ENCODE measurements at regions not wholly inside any gene's neighbourhood (a gene's known extent, or its start where the extent isn't known, plus 50 kb on each side); places are given as distances from the start of the nearest gene placed in this dataset.

GRCh38 chr15:79171320-79172031 lies 80.9 kb upstream of the RASGRF1 start:
- CTCF ChIA-PET = no interaction called here
- Histone ChIP-seq H3K4me3 (replicated peaks in 1 of 2; ENCODE audit: low read depth in 1 of 2, low read length in 2 of 2) (no peak overlapping the region), H3K4me1 (ENCODE audit: control insufficient read depth in 1 of 2, insufficient read depth in 2 of 2, low read length in 2 of 2) (peaks cover 25 to 41% of the 10 kb centered on the region in 2 experiments), H3K36me3 (ENCODE audit: control insufficient read depth in 1 of 2, insufficient read depth in 2 of 2, low read length in 2 of 2) (no peaks in the 10 kb centered on the region), H3K4me2 (ENCODE audit: low read length) (no peak overlapping the region), H3K27me3 (ENCODE audit: insufficient read depth, low read length) (no peaks in the 10 kb centered on the region; the same call in 1 of the 2 replicates), H3K79me2 (ENCODE audit: insufficient read depth, low read length) (no peaks in the 10 kb centered on the region), H3K9me3 (ENCODE audit: control insufficient read depth in 1 of 2, insufficient read depth in 1 of 2, low read depth in 1 of 2, low read length in 2 of 2) (no peaks in the 10 kb centered on the region), H3K9me2 (ENCODE audit: insufficient read depth) (no peaks in the 10 kb centered on the region), H3K27ac (ENCODE audit: low read depth, low read length) (no peak overlapping the region), H3K9ac (ENCODE audit: low read length) (no peak overlapping the region), H4K20me1 (ENCODE audit: insufficient read depth) (no peaks in the 10 kb centered on the region), H2AFZ (ENCODE audit: low read depth, low read length, poor library complexity, severe bottlenecking) (no peak overlapping the region)
- no TSS peak for BruUV-seq (replicated peaks)
- no peak for DNase-seq (ENCODE audit: low read depth, low spot score)
- no peak for TF ChIP-seq ZNF274 (IDR thresholded peaks at IDR 0.05; ENCODE audit: low read depth, low read length)
- TF ChIP-seq YY1 (IDR thresholded peaks at IDR 0.05; ENCODE audit: extremely low read depth, insufficient replicate concordance, low read depth, low read length) = no peak
- no peak for TF ChIP-seq POLR2A (IDR thresholded peaks at IDR 0.05; ENCODE audit: borderline replicate concordance, extremely low read depth, insufficient read depth, insufficient read length)
- no peak for TF ChIP-seq EZH2 (IDR thresholded peaks at IDR 0.05)
- no peak for TF ChIP-seq ELF1 (IDR thresholded peaks at IDR 0.05; ENCODE audit: borderline replicate concordance, low read depth)
- no peak for TF ChIP-seq EGR1 (IDR thresholded peaks at IDR 0.05; ENCODE audit: low read depth)
- TF ChIP-seq ZFX (IDR thresholded peaks at IDR 0.05) = no peak
- TF ChIP-seq TCF7L2 (IDR thresholded peaks at IDR 0.05; ENCODE audit: borderline replicate concordance, extremely low read depth, insufficient read depth, insufficient read length) = no peak
- no peak for TF ChIP-seq ZBTB33 (IDR thresholded peaks at IDR 0.05; ENCODE audit: extremely low read depth, insufficient replicate concordance, low read length)
- TF ChIP-seq ATF3 (IDR thresholded peaks at IDR 0.05) = no peak
- no peak for TF ChIP-seq EZH2phosphoT487 (IDR thresholded peaks at IDR 0.05; ENCODE audit: borderline replicate concordance)
- TF ChIP-seq CTCF (IDR thresholded peaks at IDR 0.05 in 2 of 3, conservative IDR thresholded peaks at IDR 0.05 in 1 of 3; ENCODE audit: borderline replicate concordance in 1 of 3, insufficient read depth in 1 of 3, low read depth in 2 of 3, low read length in 2 of 3) = no peak
- RAD21 ChIA-PET (ENCODE audit: low non-redundant PET in 1 of 2, low total read pairs in 2 of 2, uncharacterized antibody in 2 of 2, unreplicated experiment in 2 of 2) = no interaction called here
- ATAC-seq = no peak
- POLR2A ChIA-PET = no interaction called here
- intact Hi-C loops (cut with micrococcal nuclease) = no loop called here
